H1 (cell line): ENCODE measurements at regions not wholly inside any gene's neighbourhood (a gene's known extent, or its start where the extent isn't known, plus 50 kb on each side); places are given as distances from the start of the nearest gene placed in this dataset.
A peak's percentile ranks its signal among the peaks of the same experiment; 100 is the strongest.
"Not testable (repeated sequence)": the region's sequence is repeated elsewhere in the genome, so short reads cannot be mapped to it uniquely, and the experiment has no call there.

Source experiments
- CTCF ChIA-PET: fragments of 300-600 bp; sonication (Branson Sonifier 250); formaldehyde crosslinking; loops from one replicate; lab custom pipeline; 2021; ENCODE audit not compliant: partially characterized antibody; lab: Charles Lee
- POLR2A ChIA-PET: fragments of 300-600 bp; sonication (Branson Sonifier 250); formaldehyde crosslinking; loops from one replicate; lab custom pipeline; 2021; ENCODE audit warnings: inconsistent platforms; ENCODE audit not compliant: partially characterized antibody; lab: Charles Lee
- DNase-seq, 2 experiments: peaks; one replicate each; pipeline versions ENCODE4 v3.0.0 to v3.0.0-alpha.2; 2010 to 2022; ENCODE audit warnings: low spot score in 2 of 2, low read depth in 1 of 2, mixed read lengths in 1 of 2
- FAIRE-seq: peaks from 2 replicates; lab custom pipeline; 2011; peaks lifted over from hg19 to GRCh38; lab: Jason Lieb, UNC
- H2AFZ ChIP-seq: 2 replicates; pipeline ENCODE4 v1.8.1; 2012; ENCODE audit warnings: low read length, inconsistent platforms
- H2AK5ac ChIP-seq: 2 replicates; pipeline ENCODE4 v1.6.1; 2013; ENCODE audit warnings: low read depth, low read length
- H2BK120ac ChIP-seq: replicated peaks from 2 replicates; pipeline ENCODE3; 2013; ENCODE audit warnings: low read depth, low read length, inconsistent platforms
- H2BK12ac ChIP-seq: 2 replicates; pipeline ENCODE4 v1.6.1; 2013; ENCODE audit warnings: low read depth, low read length
- H2BK15ac ChIP-seq: 2 replicates; pipeline ENCODE4 v1.6.1; 2013; ENCODE audit warnings: low read length
- H2BK20ac ChIP-seq: 2 replicates; pipeline ENCODE4 v1.6.1; 2013; ENCODE audit warnings: low read length
- H2BK5ac ChIP-seq: 2 replicates; pipeline ENCODE4 v1.6.1; 2013; ENCODE audit warnings: low read depth, low read length
- H3K14ac ChIP-seq: 2 replicates; pipeline ENCODE4 v1.6.1; 2013; ENCODE audit warnings: inconsistent platforms; ENCODE audit not compliant: insufficient read length
- H3K18ac ChIP-seq: 2 replicates; pipeline ENCODE4 v1.6.1; 2013; ENCODE audit warnings: low read length; ENCODE audit errors: extremely low read depth
- H3K23ac ChIP-seq: 2 replicates; pipeline ENCODE4 v1.6.1; 2013; ENCODE audit warnings: inconsistent platforms; ENCODE audit not compliant: insufficient read length
- H3K23me2 ChIP-seq: 2 replicates; pipeline ENCODE4 v1.6.1; 2013; ENCODE audit warnings: low read depth, low read length
- H3K27ac ChIP-seq: 2 replicates; pipeline ENCODE4 v1.6.1; 2011; ENCODE audit warnings: low read depth, low read length, inconsistent platforms
- H3K27me3 ChIP-seq, 4 experiments: replicated peaks in 1 of 4; 1 replicate in 1 of 4; 2 replicates in 3 of 4; pipeline versions ENCODE4 v1.6.1 to v1.8.1; 2011 to 2013; ENCODE audit warnings: low read length in 3 of 4, mild to moderate bottlenecking in 3 of 4, inconsistent platforms in 2 of 4, mixed read lengths in 2 of 4, moderate library complexity in 1 of 4; ENCODE audit not compliant: control insufficient read depth in 3 of 4, insufficient read depth in 3 of 4; ENCODE audit errors: extremely low read depth in 1 of 4
- H3K36me3 ChIP-seq, 4 experiments: 2 replicates each; pipeline versions ENCODE4 v1.6.1 to v1.8.1; 2011 to 2013; ENCODE audit warnings: mild to moderate bottlenecking in 4 of 4, low read length in 3 of 4, moderate library complexity in 2 of 4, control low read depth in 1 of 4, inconsistent platforms in 1 of 4; ENCODE audit not compliant: insufficient read depth in 4 of 4, control insufficient read depth in 2 of 4
- H3K4ac ChIP-seq: replicated peaks from 2 replicates; pipeline ENCODE3; 2013; ENCODE audit warnings: low read length, low read depth, mixed read lengths, inconsistent platforms; ENCODE audit not compliant: insufficient read length
- H3K4me1 ChIP-seq, 4 experiments: replicated peaks in 1 of 4; 1 replicate in 1 of 4; 2 replicates in 3 of 4; pipeline versions ENCODE4 v1.6.1 to v1.8.1; 2011 to 2013; ENCODE audit warnings: low read length in 3 of 4, inconsistent platforms in 2 of 4, mixed read lengths in 1 of 4; ENCODE audit not compliant: insufficient read depth in 4 of 4, control insufficient read depth in 3 of 4
- H3K4me2 ChIP-seq, 2 experiments: 2 replicates each; pipeline versions ENCODE4 v1.6.1 to v1.8.1; 2011 to 2013; ENCODE audit warnings: low read depth in 2 of 2, low read length in 2 of 2, control low read depth in 1 of 2, inconsistent platforms in 1 of 2, mild to moderate bottlenecking in 1 of 2; ENCODE audit not compliant: insufficient read depth in 1 of 2
- H3K4me3 ChIP-seq, 4 experiments: fragments of 200-600, 300-600 bp in 1 of 4; sonication (generic), shearing (Covaris generic), sonication (Bioruptor Twin) in 1 of 4; 2 replicates each; pipeline versions ENCODE4 v1.5.1 to v1.8.1; 2011 to 2016; ENCODE audit warnings: low read length in 4 of 4, low read depth in 3 of 4, control low read depth in 2 of 4, inconsistent platforms in 2 of 4, mild to moderate bottlenecking in 2 of 4, mixed read lengths in 1 of 4, moderate library complexity in 1 of 4; ENCODE audit not compliant: insufficient read depth in 2 of 4; ENCODE audit errors: extremely low read depth in 1 of 4
- H3K56ac ChIP-seq: replicated peaks from 2 replicates; pipeline ENCODE3; 2013; ENCODE audit warnings: low read depth, mild to moderate bottlenecking, mixed read lengths, low read length, inconsistent platforms; ENCODE audit not compliant: insufficient read length
- H3K79me1 ChIP-seq: 2 replicates; pipeline ENCODE4 v1.6.1; 2013; ENCODE audit warnings: low read depth, low read length, control low read depth
- H3K79me2 ChIP-seq, 2 experiments: 2 replicates each; pipeline versions ENCODE4 v1.6.1 to v1.8.1; 2012 to 2013; ENCODE audit warnings: low read length in 2 of 2, mild to moderate bottlenecking in 2 of 2, inconsistent platforms in 1 of 2; ENCODE audit not compliant: insufficient read depth in 2 of 2, control insufficient read depth in 1 of 2
- H3K9ac ChIP-seq, 4 experiments: replicated peaks in 1 of 4; 1 replicate in 1 of 4; 2 replicates in 3 of 4; pipeline versions ENCODE4 v1.6.1 to v1.8.1; 2011 to 2013; ENCODE audit warnings: low read depth in 3 of 4, low read length in 3 of 4, control low read depth in 2 of 4, mild to moderate bottlenecking in 2 of 4, moderate library complexity in 2 of 4, inconsistent platforms in 1 of 4; ENCODE audit errors: extremely low read depth in 1 of 4
- H3K9me3 ChIP-seq, 2 experiments: 2 replicates each; pipeline versions ENCODE4 v1.6.1 to v1.8.1; 2012 to 2013; ENCODE audit warnings: mild to moderate bottlenecking in 2 of 2, moderate library complexity in 2 of 2, control low read depth in 1 of 2, inconsistent platforms in 1 of 2, low read depth in 1 of 2, low read length in 1 of 2, mixed read lengths in 1 of 2; ENCODE audit not compliant: insufficient read depth in 2 of 2
- H4K20me1 ChIP-seq, 2 experiments: replicated peaks in 1 of 2; 2 replicates each; pipeline versions ENCODE3 to v1.8.1; 2011 to 2013; ENCODE audit warnings: inconsistent platforms in 2 of 2, low read length in 2 of 2, mild to moderate bottlenecking in 1 of 2; ENCODE audit not compliant: insufficient read depth in 2 of 2, control insufficient read depth in 1 of 2
- H4K5ac ChIP-seq: 2 replicates; pipeline ENCODE4 v1.6.1; 2013; ENCODE audit warnings: low read length, low read depth, mixed read lengths, inconsistent platforms; ENCODE audit not compliant: insufficient read length
- H4K8ac ChIP-seq: 2 replicates; pipeline ENCODE4 v1.8.0; 2013; ENCODE audit warnings: mild to moderate bottlenecking, moderate library complexity, low read length, inconsistent platforms; ENCODE audit not compliant: insufficient read depth; ENCODE audit errors: extremely low read depth
- H4K91ac ChIP-seq: replicated peaks from 2 replicates; pipeline ENCODE3; 2013; ENCODE audit warnings: low read length, mixed read lengths, inconsistent platforms; ENCODE audit not compliant: insufficient read length
- WGBS, 2 experiments: shearing (Covaris generic) in 1 of 2; methylation state at CpG; one replicate each; pipeline versions ENCODE4 v1.1.6 to v1.1.7; 2013 to 2015; ENCODE audit warnings: low lambda C conversion rate in 2 of 2, mixed read lengths in 2 of 2, inconsistent platforms in 1 of 2, low coverage in 1 of 2, missing lambda C conversion rate in 1 of 2; ENCODE audit not compliant: insufficient replicate concordance in 2 of 2, insufficient coverage in 1 of 2, insufficient read length in 1 of 2; ENCODE audit errors: extremely low coverage in 1 of 2, missing lambda C conversion rate in 1 of 2; 5-methylcytosine and 5-hydroxymethylcytosine counted together

DNA sequence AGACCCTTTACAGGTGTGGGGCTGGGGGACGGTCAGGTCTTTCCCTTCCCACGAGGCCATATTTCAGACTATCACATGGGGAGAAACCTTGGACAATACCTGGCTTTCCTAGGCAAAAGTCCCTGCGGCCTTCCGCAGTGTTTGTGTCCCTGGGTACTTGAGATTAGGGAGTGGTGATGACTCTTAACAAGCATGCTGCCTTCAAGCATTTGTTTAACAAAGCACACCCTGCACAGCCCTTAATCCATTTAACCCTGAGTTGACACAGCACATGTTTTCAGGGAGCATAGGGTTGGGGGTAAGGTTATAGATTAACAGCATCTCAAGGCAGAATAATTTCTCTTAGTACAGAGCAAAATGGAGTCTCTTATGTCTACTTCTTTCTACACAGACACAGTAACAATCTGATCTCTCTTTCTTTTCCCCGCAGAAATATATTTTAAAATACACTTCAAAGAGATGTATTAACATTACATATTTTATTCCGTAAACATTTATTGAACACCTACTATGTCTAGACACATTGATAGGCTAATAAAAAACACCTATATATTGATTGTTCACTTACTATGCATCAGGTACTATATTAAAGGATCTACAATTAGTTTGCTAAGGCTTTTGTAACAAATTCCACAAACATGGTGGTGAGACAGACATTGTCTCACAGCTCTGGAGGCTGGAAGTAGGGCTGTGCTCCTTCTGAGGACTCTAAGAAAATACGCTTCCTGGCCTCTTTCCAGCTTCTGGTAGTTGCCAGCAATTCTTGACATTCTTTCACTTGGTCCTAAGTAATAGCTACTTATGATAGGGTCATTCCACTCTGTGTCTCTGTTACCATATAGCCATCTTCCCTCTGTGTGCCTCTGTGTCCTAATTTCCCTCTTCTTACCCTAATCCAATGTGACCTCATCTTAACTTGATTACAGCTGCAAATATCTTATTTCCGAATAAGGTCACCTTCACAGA, 118.4 kb downstream of the SPP2 start:
- not testable (repeated sequence) for H3K4me1 ChIP-seq, H3K79me1 ChIP-seq, H4K20me1 ChIP-seq, H3K27me3 ChIP-seq, H2AFZ ChIP-seq, H3K23me2 ChIP-seq, H2AK5ac ChIP-seq, H4K5ac ChIP-seq, H2BK120ac ChIP-seq, H3K14ac ChIP-seq, H3K9ac ChIP-seq, H3K27ac ChIP-seq, H2BK20ac ChIP-seq, H3K56ac ChIP-seq, H2BK5ac ChIP-seq, H4K91ac ChIP-seq, FAIRE-seq, H3K79me2 ChIP-seq, H2BK12ac ChIP-seq, H3K23ac ChIP-seq, H3K9me3 ChIP-seq, H3K4me3 ChIP-seq, H4K8ac ChIP-seq, H3K36me3 ChIP-seq, H2BK15ac ChIP-seq, DNase-seq, H3K4ac ChIP-seq
- Histone ChIP-seq H3K18ac (peak overlapping the region; percentile 16; the same call in 1 of the 2 replicates), H3K4me2 (peak overlapping the region in 1 of 2 experiments; percentile 13; a peak in 2 of 4 replicates)
- 74% methylated on average over 8 of the region's 8 CpGs; no CpG with 5 or more reads in 1 of the 2 experiments for WGBS, 2 experiments
- POLR2A ChIA-PET = interaction anchor here (0.9 kb wide), 1 partner anchor 333 kb away, joined by 3 read pairs; no protein-coding TSS in a partner anchor
- CTCF ChIA-PET = interaction anchor here (0.6 to 1.6 kb wide), 5 partner anchors 42 to 1233 kb away, joined by 3 to 5 read pairs (median 3); no protein-coding TSS in a partner anchor
